NCI-H2107 treated with DMSO at 0.1 percent for 48 hours (cell line): ENCODE measurements at regions not wholly inside any gene's neighbourhood (a gene's known extent, or its start where the extent isn't known, plus 50 kb on each side); places are given as distances from the start of the nearest gene placed in this dataset.
"Not testable (repeated sequence)": the region's sequence is repeated elsewhere in the genome, so short reads cannot be mapped to it uniquely, and the experiment has no call there.

ENCODE experiments used
- DNase-seq: peaks from one replicate; lab custom pipeline; 2025; ENCODE audit not compliant: unreplicated experiment; lab: John Stamatoyannopoulos, UW

GRCh38 chr2:215722986-215723630, 287.2 kb upstream of the FN1 start:
- DNase-seq = no peak

GRCh38 chr2:215722125-215722524, 286.3 kb upstream of the FN1 start:
- DNase-seq = no peak

- not testable (repeated sequence) for DNase-seq
Observed at GRCh38 chr2:215721515-215721914, 285.6 kb upstream of the FN1 start.

GRCh38 chr2:215718890-215719289, 283.0 kb upstream of the FN1 start:
- no peak for DNase-seq

GRCh38 chr2:215718436-215718835, 282.6 kb upstream of the FN1 start:
- no peak for DNase-seq

GRCh38 chr2:215717501-215718381, 281.9 kb upstream of the FN1 start:
- no peak for DNase-seq

- DNase-seq = no peak
Observed at GRCh38 chr2:215716956-215717355, 281.1 kb upstream of the FN1 start.

- DNase-seq = no peak
Observed at GRCh38 chr2:215712871-215713790, 277.3 kb upstream of the FN1 start.

- no peak for DNase-seq
Observed at GRCh38 chr2:215712219-215712868, 276.5 kb upstream of the FN1 start.

- no peak for DNase-seq
Observed at GRCh38 chr2:215711471-215712034, 275.7 kb upstream of the FN1 start.

GRCh38 chr2:215707608-215708007, 271.7 kb upstream of the FN1 start:
- no peak for DNase-seq

- no peak for DNase-seq
Observed at GRCh38 chr2:215705771-215706361, 270.0 kb upstream of the FN1 start.

GRCh38 chr2:215705281-215705680, 269.4 kb upstream of the FN1 start:
- DNase-seq = no peak

GRCh38 chr2:215702116-215702902, 266.4 kb upstream of the FN1 start:
- DNase-seq = no peak

- DNase-seq = no peak
Observed at GRCh38 chr2:215699700-215700538, 264.1 kb upstream of the FN1 start.

- DNase-seq = no peak
Observed at GRCh38 chr2:215699018-215699417, 263.1 kb upstream of the FN1 start.

GRCh38 chr2:215698566-215698965, 262.7 kb upstream of the FN1 start:
- no peak for DNase-seq

- no peak for DNase-seq
Observed at GRCh38 chr2:215697496-215697895, 261.6 kb upstream of the FN1 start.
